ENCODE measurements at regions not wholly inside any gene's neighbourhood (a gene's known extent, or its start where the extent isn't known, plus 50 kb on each side); places are given as distances from the start of the nearest gene placed in this dataset.
"Not testable (repeated sequence)": the region's sequence is repeated elsewhere in the genome, so short reads cannot be mapped to it uniquely, and the experiment has no call there.

GRCh38 chr16:46519063-46519462 lies 102.1 kb downstream of the SHCBP1 start:
- no peak for DNase-seq
- no peak overlapping the region for H3K27ac ChIP-seq
- no peaks in the 10 kb centered on the region for H3K9me3 ChIP-seq (replicated peaks in 1 of 3)
- no peak overlapping the region for H3K4me3 ChIP-seq
- no peaks in the 10 kb centered on the region for H3K4me1 ChIP-seq (replicated peaks in 1 of 2)
- H3K27me3 ChIP-seq = no peaks in the 10 kb centered on the region
- no peaks in the 10 kb centered on the region for H3K36me3 ChIP-seq (replicated peaks in 1 of 2)
- intact Hi-C loops (cut with DNase I) = no loop called here
- no peak for TF ChIP-seq CTCF (IDR thresholded peaks at IDR 0.05)
- TF ChIP-seq POLR2A (IDR thresholded peaks at IDR 0.05) = no peak

- no peaks in the 10 kb centered on the region for H3K4me1 ChIP-seq (replicated peaks in 1 of 2)
- 69 to 80% (median 73%) methylated on average over 2 of the region's 2 CpGs for WGBS, 4 donors
- DNase-seq = no peak
- no peak overlapping the region for H3K27ac ChIP-seq
- no peaks in the 10 kb centered on the region for H3K9me3 ChIP-seq (replicated peaks in 1 of 3)
- H3K4me3 ChIP-seq = no peak overlapping the region
- H3K36me3 ChIP-seq (replicated peaks in 1 of 2) = no peaks in the 10 kb centered on the region
- no peak for TF ChIP-seq POLR2A (IDR thresholded peaks at IDR 0.05)
- no peak for TF ChIP-seq CTCF (IDR thresholded peaks at IDR 0.05)
- H3K27me3 ChIP-seq = no peaks in the 10 kb centered on the region
- intact Hi-C loops (cut with DNase I) = no loop called here
Measured at GRCh38 chr16:46496701-46497100, 124.5 kb downstream of the SHCBP1 start.

- no peak for DNase-seq
- intact Hi-C loops (cut with DNase I) = no loop called here
- Histone ChIP-seq H3K4me3 (no peak overlapping the region), H3K27ac (no peak overlapping the region), H3K36me3 (replicated peaks in 1 of 2) (no peaks in the 10 kb centered on the region), H3K27me3 (no peaks in the 10 kb centered on the region), H3K9me3 (replicated peaks in 1 of 3) (no peaks in the 10 kb centered on the region), H3K4me1 (replicated peaks in 1 of 2) (no peaks in the 10 kb centered on the region)
- WGBS, 4 donors = 24 to 45% (median 30%) methylated on average over 4 of the region's 4 CpGs
- TF ChIP-seq POLR2A (IDR thresholded peaks at IDR 0.05) = no peak
- TF ChIP-seq CTCF (IDR thresholded peaks at IDR 0.05) = no peak
Measured at GRCh38 chr16:46482895-46483294, 138.3 kb downstream of the SHCBP1 start.

- Histone ChIP-seq H3K27ac (no peak overlapping the region), H3K9me3 (replicated peaks in 1 of 3) (peaks cover 0 to 6% (median 0%) of the 10 kb centered on the region in 3 donors), H3K4me1 (replicated peaks in 1 of 2) (no peaks in the 10 kb centered on the region), H3K27me3 (no peaks in the 10 kb centered on the region), H3K36me3 (replicated peaks in 1 of 2) (no peaks in the 10 kb centered on the region), H3K4me3 (no peak overlapping the region)
- no peak for TF ChIP-seq POLR2A (IDR thresholded peaks at IDR 0.05)
- no peak for TF ChIP-seq CTCF (IDR thresholded peaks at IDR 0.05)
- no peak for DNase-seq
- intact Hi-C loops (cut with DNase I) = no loop called here
- 68 to 73% (median 71%) methylated on average over 15 of the region's 15 CpGs for WGBS, 4 donors
Measured at GRCh38 chr16:46466239-46466638, 154.9 kb downstream of the SHCBP1 start.

- H3K4me1 ChIP-seq (replicated peaks in 1 of 2); DNase-seq; intact Hi-C loops (cut with DNase I); H3K36me3 ChIP-seq (replicated peaks in 1 of 2); H3K27me3 ChIP-seq; H3K4me3 ChIP-seq; H3K9me3 ChIP-seq (replicated peaks in 1 of 3); H3K27ac ChIP-seq: not testable (repeated sequence)
- WGBS, 4 donors = 60 to 74% (median 66%) methylated on average over 9 to 10 of the region's 10 CpGs
Measured at GRCh38 chr16:46454801-46455200, 166.4 kb downstream of the SHCBP1 start.

Measured in adrenal gland (tissue), 9 donors.